NCI-H1105 (cell line): ENCODE measurements at regions not wholly inside any gene's neighbourhood (a gene's known extent, or its start where the extent isn't known, plus 50 kb on each side); places are given as distances from the start of the nearest gene placed in this dataset.
A peak's percentile ranks its signal among the peaks of the same experiment; 100 is the strongest.
"Not testable (repeated sequence)": the region's sequence is repeated elsewhere in the genome, so short reads cannot be mapped to it uniquely, and the experiment has no call there.

ENCODE experiments used
- DNase-seq: peaks from one replicate; lab custom pipeline; 2025; lab: John Stamatoyannopoulos, UW

- no peak for DNase-seq
Measured at GRCh38 chr2:142325870-142326269, 195.1 kb upstream of the LRP1B start.

DNA sequence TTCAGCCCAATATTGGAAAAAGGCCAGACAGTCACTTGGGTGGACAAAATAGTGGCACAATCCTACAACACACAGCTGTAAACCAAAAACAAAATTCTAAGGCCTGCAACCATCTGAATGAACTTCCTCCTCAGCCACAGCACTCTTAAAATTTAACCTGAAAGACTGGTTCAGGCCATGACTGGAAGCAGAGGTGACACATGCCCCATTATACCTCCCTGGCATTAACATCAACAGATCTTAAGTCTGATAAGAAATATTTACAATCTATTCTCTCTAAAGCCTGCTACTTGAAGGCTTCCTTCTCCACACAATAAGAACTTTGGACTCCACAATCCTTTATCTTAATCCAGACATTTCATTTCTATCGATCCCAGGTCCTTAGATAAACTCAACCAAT, 192.4 kb upstream of the LRP1B start:
- DNase-seq, result no peak

DNA sequence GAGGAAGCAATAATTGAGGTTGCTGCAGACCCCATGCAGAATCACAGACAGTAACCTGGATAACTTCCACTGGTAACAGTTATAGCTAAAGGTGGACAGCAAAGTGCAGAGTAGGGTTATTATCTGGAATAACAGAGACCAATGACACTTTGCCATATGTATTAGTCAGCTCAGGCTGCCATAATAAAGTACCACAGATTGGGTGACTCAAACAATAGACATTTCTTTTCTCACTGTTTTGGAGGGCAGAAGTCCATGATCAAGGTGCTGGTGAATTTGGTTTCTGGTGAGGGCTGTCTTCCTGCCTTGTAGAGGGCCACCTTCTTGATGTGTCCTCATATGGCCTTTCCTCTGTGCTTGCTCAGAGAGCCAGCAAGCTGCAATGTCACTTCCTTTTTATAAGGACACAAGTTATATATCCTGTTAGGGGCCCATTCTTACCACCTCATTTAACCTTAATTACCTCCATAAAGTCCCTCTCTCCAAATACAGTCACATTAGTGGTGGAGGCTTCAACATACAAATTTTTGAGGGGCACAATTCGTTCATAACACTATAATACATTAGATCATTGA, 191.0 kb upstream of the LRP1B start:
- DNase-seq, result no peak

DNA sequence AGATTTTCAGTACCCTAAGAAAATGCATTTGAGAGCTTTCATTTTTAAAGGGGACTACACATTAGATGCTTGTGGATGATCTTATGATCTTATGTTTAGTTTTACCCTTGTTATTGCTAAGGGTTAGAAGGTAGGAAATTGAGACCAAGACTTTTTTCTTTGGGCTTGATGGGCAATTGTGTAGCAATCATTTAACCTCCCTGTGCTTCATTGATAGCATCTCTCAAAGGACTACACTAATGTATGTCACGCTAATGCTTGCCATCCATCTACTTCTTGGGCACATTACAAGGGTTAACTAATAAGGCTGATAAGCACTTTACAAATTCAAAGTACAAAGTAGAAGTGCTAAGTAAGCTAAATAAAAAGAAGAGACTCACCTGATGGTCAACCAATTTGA, 189.3 kb upstream of the LRP1B start:
- no peak for DNase-seq

GRCh38 chr2:142316049-142316448, 185.2 kb upstream of the LRP1B start:
- no peak for DNase-seq

GRCh38 chr2:142315346-142315745, 184.5 kb upstream of the LRP1B start:
- DNase-seq, result no peak

DNA sequence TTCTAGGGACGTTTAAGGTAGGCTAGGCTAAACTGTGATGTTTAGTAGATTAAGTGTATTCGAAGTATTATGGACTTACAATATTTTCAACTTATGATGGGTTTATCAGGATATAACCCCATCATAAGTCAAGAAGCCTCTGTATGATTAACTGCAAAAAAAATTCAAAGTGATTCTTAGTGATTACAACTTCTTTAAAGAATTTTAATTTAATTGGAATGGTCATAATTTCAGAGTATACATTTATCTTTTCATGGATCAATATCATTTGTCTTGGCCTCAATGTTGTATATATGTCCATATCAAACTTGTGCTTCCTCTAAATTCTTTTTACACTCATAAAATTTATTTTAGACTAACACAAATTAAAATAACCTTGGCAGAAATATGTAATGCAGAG, 183.3 kb upstream of the LRP1B start:
- no peak for DNase-seq

DNA sequence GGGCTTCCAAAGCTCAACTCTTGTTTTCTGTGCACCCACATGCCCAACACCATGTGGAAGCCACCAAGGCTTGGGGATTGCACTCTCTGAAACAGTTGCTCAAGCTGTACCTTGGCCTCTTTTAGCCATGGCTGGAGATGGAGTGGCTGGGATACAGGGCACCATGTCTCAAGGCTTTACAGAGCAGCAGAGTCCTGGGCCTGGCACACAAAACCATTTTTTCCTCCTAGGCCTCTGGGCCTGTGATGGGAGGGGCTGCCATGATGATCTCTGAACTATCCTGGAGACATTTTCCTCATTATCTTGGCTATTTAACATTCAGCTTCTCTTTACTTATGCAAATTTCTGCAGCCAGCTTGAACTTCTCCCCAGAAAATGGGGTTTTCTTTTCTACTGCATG, 179.7 kb upstream of the LRP1B start:
- DNase-seq, result no peak

DNA sequence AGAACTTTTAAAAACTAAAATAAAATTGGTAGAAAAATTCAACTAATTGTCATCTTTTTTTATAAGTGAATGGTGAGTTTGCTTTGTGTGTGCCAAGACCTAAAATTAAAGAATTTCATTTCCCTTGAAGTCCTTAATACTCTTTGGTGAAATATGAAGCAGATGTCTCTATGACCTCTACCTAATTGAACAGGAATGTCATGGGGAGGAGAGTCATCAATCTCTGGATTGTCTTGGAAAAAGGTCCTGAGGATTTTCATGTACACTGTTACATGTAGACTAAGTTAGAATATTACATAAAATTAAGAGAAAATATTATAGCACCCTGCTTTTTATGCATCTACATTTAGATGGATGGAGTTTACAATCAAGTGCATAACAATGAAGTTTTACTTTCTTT, 177.9 kb upstream of the LRP1B start:
- DNase-seq, result no peak

DNA sequence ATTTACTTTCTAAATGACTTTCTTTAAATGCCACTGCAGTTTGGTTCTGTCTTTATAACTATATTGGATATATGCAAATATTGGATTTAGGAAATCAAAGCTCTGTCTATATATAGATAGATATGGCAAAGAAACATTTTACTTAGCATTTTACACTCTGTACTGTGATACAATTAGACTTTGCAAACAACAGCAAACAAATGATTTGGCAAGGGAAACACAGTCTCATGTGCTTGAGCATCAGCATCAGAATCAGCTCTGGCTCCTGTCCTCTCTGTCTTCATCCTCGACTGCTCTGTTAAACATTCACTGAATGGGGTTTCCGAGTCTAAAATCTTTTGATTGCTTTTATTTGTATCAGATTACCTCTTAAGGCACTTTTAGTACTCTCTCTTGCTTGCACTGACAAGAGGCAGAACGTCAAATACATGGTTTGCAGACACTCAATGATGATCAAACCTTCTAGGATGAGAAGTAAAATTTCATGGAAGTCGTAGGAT, 176.8 kb upstream of the LRP1B start:
- no peak for DNase-seq

- no peak for DNase-seq
Measured at GRCh38 chr2:142307086-142307485, 176.3 kb upstream of the LRP1B start.

- no peak for DNase-seq
Measured at GRCh38 chr2:142306131-142306530, 175.3 kb upstream of the LRP1B start.

DNA sequence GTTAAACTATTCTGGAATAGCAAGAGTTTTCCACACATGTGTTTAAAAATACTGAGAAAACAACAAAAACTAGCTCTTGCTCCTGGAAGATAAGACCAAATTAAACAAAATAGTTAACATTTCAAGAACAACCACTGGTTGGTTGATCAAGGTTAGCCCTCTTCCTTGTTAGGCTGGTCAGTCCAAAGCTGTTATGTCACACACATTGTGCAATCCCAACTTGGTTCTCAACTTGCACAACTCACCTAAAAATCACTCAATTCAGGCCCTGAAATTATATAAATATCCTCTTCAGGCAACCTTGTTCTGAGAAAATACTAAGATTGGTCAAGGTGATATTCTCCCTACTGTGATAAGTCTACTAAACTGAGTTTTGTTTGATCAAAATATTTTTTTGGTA, 169.7 kb upstream of the LRP1B start:
- no peak for DNase-seq

- no peak for DNase-seq
Measured at GRCh38 chr2:142299021-142299420, 168.2 kb upstream of the LRP1B start.

DNA sequence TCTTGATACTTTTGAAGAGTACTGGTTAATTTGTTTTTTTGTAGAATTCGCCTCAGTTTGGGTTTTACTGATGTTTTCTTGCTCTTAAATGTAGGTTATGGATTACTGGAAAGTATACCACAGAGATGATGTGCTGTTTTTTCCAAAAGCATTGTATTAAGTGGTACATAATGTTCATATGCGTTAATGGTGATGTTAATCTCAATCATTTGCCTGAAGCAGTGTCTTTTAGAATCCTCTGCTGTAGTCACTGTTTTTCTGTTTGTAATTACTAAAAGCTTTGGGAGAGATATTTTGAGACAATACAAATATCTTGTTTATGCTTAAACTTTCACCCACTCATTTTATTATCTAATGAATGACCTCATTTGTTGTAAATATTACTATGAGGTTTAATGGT, 163.4 kb upstream of the LRP1B start:
- DNase-seq, result no peak

GRCh38 chr2:142291969-142292368, 161.2 kb upstream of the LRP1B start:
- no peak for DNase-seq

- DNase-seq, result peak; percentile 84
Measured at GRCh38 chr2:142290931-142291330, 160.1 kb upstream of the LRP1B start.

DNA sequence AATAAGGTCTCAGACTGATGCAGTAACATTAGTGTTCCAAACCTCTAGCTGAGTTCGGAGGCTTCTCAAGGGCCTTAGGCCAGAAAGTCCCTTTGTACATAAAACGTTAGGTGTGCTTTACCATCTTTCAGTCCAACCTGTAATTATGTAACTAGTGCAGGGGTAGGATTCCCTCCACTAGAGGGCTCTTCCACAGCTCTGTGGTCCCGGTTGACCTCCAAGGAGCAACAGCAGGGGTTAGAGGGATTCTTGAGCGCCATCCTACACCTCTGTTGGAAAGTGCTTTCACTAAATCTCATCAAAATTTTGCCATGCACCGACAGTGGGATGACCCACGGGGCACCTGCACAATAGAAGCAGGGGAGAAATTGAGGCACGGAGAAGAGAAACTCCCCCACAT, 155.8 kb upstream of the LRP1B start:
- DNase-seq, result no peak

GRCh38 chr2:142285480-142285879, 154.7 kb upstream of the LRP1B start:
- DNase-seq, result no peak

DNA sequence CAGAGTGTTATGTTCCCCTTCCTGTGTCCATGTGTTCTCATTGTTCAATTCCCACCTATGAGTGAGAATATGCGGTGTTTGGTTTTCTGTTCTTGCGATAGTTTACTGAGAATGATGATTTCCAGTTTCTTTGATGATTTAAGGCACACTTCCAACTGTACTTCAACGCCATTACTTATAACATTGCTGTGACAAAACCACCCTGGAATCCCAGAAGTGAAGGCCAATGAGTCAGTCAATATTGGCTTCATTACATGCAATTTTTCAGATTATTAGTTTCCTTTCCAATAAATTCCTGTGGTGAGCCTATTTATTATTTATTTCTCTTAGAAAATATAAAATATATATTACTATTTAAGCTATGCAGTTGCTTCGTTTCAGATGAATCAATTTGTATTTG, 153.5 kb upstream of the LRP1B start:
- DNase-seq, result not testable (repeated sequence)

DNA sequence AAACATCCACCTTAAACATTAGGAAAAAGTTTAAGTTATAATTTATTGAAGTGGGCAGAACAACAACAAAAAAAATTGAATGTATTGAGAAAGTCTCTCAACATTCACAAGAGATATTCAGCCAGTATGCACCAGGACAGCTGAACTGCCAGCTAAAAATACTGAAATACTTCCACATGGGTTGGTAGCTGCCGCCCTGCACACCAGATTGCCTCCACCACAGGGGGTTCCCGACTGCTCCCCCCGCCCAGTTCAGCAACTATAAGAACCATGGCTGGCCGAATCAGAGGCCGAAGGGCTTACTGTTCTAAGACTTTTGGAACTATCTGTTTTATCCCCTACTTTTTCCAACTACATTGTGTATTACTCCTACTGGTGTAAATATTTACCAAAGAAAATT, 150.0 kb upstream of the LRP1B start:
- no peak for DNase-seq

GRCh38 chr2:142270990-142271389, 140.2 kb upstream of the LRP1B start:
- no peak for DNase-seq

DNA sequence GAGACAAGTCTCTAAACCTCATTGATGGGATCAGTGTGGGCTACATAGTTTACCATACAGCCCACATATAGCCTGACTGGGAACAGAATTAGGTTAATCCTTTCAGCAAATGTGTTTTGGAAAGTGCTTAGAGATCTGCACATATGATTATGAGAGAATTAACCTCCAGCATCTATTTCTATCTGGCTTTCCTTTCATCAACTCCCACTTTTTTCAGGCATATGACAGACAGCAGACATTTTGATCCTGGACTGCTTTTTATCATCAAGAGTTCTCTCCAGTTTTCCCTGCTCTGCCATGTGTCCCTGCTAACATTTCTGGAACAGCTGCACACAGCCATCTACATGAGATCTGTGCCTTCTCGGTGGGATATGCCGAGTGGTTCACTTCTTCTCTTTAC, 139.5 kb upstream of the LRP1B start:
- DNase-seq, result no peak

- no peak for DNase-seq
Measured at GRCh38 chr2:142259356-142259755, 128.5 kb upstream of the LRP1B start.

- no peak for DNase-seq
Measured at GRCh38 chr2:142254031-142254430, 123.2 kb upstream of the LRP1B start.
